H4 (cell line): ENCODE measurements at regions not wholly inside any gene's neighbourhood (a gene's known extent, or its start where the extent isn't known, plus 50 kb on each side); places are given as distances from the start of the nearest gene placed in this dataset.
A peak's percentile ranks its signal among the peaks of the same experiment; 100 is the strongest.

Source experiments
- DNase-seq: peaks from one replicate; pipeline ENCODE4 v3.0.0-alpha.2; 2015; ENCODE audit warnings: low spot score

- DNase-seq = no peak
Observed at GRCh38 chr13:105790923-105791322, 744.5 kb downstream of the EFNB2 start.

- DNase-seq = no peak
Observed at GRCh38 chr13:105788530-105788929, 746.9 kb downstream of the EFNB2 start.

GRCh38 chr13:105787632-105788031 lies 747.8 kb downstream of the EFNB2 start:
- no peak for DNase-seq

- no peak for DNase-seq
Observed at GRCh38 chr13:105785436-105785835, 750.0 kb downstream of the EFNB2 start.

- DNase-seq = no peak
Observed at GRCh38 chr13:105783261-105783660, 752.2 kb downstream of the EFNB2 start.

GRCh38 chr13:105778196-105778595 lies 757.3 kb downstream of the EFNB2 start:
- DNase-seq = no peak

GRCh38 chr13:105774739-105775460 lies 760.6 kb downstream of the EFNB2 start:
- peak; percentile 90 for DNase-seq

GRCh38 chr13:105773863-105774538 lies 761.5 kb downstream of the EFNB2 start:
- peak; percentile 78 for DNase-seq

- DNase-seq = no peak
Observed at GRCh38 chr13:105773241-105773640, 762.2 kb downstream of the EFNB2 start.

GRCh38 chr13:105764486-105764885 lies 771.0 kb downstream of the EFNB2 start:
- no peak for DNase-seq

- DNase-seq = no peak
Observed at GRCh38 chr13:105763851-105764250, 771.6 kb downstream of the EFNB2 start.

- DNase-seq = no peak
Observed at GRCh38 chr13:105762096-105762495, 773.4 kb downstream of the EFNB2 start.

GRCh38 chr13:105758918-105759860 lies 776.3 kb downstream of the EFNB2 start:
- no peak for DNase-seq

- DNase-seq = no peak
Observed at GRCh38 chr13:105740739-105741138, 794.7 kb downstream of the EFNB2 start.

GRCh38 chr13:105737688-105738087 lies 797.8 kb downstream of the EFNB2 start:
- no peak for DNase-seq

- peak; percentile 24 for DNase-seq
Observed at GRCh38 chr13:105735281-105735680, 800.2 kb downstream of the EFNB2 start.

GRCh38 chr13:105732806-105733529 lies 802.5 kb downstream of the EFNB2 start:
- no peak for DNase-seq

- no peak for DNase-seq
Observed at GRCh38 chr13:105725887-105726286, 809.6 kb downstream of the EFNB2 start.

GRCh38 chr13:105721016-105721415 lies 814.4 kb downstream of the EFNB2 start:
- peak; percentile 34 for DNase-seq

- DNase-seq = no peak
Observed at GRCh38 chr13:105719859-105720258, 815.6 kb downstream of the EFNB2 start.

- no peak for DNase-seq
Observed at GRCh38 chr13:105709181-105709580, 826.3 kb downstream of the EFNB2 start.

GRCh38 chr13:105703843-105704242 lies 831.6 kb downstream of the EFNB2 start:
- no peak for DNase-seq
